HL-60 (cell line): ENCODE measurements at regions not wholly inside any gene's neighbourhood (a gene's known extent, or its start where the extent isn't known, plus 50 kb on each side); places are given as distances from the start of the nearest gene placed in this dataset.

Source experiments
- POLR2AphosphoS5 ChIP-seq: IDR thresholded peaks from 2 replicates; pipeline ENCODE4 v1.6.1; 2012; ENCODE audit warnings: low read depth
- TF ChIP-seq, protein P1 (sequence below): IDR thresholded peaks from one replicate; pipeline ENCODE4 v1.5.1; 2011; ENCODE audit warnings: low read length, control low read depth, inconsistent platforms; ENCODE audit not compliant: insufficient read depth
- TF ChIP-seq, protein P2 (sequence below): IDR thresholded peaks from 2 replicates; pipeline ENCODE4 v1.6.1; 2012; ENCODE audit warnings: low read depth; ENCODE audit not compliant: insufficient replicate concordance

DNA sequence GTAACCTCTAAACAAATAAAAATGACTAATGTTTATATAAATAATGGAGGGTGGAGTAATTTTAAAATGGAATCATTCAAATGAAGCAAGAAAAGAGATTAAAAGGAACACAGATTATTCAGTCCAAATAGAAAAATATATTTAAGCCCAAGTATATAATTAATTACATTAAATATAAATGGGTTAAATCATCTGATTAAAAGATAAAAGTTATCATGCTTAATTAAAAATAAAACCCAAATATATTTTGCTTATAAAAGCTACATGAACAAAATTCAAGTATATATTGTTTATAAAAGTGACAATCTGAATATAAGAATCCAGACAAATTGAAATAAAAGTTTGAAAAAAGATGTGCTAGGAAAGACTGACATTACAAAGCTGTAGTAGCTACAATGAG lies 63.9 kb upstream of the ACTRT2 start:
- TF ChIP-seq, protein P1, sequence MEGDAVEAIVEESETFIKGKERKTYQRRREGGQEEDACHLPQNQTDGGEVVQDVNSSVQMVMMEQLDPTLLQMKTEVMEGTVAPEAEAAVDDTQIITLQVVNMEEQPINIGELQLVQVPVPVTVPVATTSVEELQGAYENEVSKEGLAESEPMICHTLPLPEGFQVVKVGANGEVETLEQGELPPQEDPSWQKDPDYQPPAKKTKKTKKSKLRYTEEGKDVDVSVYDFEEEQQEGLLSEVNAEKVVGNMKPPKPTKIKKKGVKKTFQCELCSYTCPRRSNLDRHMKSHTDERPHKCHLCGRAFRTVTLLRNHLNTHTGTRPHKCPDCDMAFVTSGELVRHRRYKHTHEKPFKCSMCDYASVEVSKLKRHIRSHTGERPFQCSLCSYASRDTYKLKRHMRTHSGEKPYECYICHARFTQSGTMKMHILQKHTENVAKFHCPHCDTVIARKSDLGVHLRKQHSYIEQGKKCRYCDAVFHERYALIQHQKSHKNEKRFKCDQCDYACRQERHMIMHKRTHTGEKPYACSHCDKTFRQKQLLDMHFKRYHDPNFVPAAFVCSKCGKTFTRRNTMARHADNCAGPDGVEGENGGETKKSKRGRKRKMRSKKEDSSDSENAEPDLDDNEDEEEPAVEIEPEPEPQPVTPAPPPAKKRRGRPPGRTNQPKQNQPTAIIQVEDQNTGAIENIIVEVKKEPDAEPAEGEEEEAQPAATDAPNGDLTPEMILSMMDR, result no peak
- no peak for TF ChIP-seq POLR2AphosphoS5
- TF ChIP-seq, protein P2, sequence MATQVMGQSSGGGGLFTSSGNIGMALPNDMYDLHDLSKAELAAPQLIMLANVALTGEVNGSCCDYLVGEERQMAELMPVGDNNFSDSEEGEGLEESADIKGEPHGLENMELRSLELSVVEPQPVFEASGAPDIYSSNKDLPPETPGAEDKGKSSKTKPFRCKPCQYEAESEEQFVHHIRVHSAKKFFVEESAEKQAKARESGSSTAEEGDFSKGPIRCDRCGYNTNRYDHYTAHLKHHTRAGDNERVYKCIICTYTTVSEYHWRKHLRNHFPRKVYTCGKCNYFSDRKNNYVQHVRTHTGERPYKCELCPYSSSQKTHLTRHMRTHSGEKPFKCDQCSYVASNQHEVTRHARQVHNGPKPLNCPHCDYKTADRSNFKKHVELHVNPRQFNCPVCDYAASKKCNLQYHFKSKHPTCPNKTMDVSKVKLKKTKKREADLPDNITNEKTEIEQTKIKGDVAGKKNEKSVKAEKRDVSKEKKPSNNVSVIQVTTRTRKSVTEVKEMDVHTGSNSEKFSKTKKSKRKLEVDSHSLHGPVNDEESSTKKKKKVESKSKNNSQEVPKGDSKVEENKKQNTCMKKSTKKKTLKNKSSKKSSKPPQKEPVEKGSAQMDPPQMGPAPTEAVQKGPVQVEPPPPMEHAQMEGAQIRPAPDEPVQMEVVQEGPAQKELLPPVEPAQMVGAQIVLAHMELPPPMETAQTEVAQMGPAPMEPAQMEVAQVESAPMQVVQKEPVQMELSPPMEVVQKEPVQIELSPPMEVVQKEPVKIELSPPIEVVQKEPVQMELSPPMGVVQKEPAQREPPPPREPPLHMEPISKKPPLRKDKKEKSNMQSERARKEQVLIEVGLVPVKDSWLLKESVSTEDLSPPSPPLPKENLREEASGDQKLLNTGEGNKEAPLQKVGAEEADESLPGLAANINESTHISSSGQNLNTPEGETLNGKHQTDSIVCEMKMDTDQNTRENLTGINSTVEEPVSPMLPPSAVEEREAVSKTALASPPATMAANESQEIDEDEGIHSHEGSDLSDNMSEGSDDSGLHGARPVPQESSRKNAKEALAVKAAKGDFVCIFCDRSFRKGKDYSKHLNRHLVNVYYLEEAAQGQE, result no peak
